Astrocyte (in vitro differentiated cells and primary cell): ENCODE measurements at regions not wholly inside any gene's neighbourhood (a gene's known extent, or its start where the extent isn't known, plus 50 kb on each side); places are given as distances from the start of the nearest gene placed in this dataset.

Source experiments
- DNase-seq: peaks from one replicate; pipeline ENCODE4 v3.0.0-alpha.2; 2010; ENCODE audit warnings: low read depth
- FAIRE-seq: peaks from 2 replicates; lab custom pipeline; 2011; peaks lifted over from hg19 to GRCh38; lab: Jason Lieb, UNC
- H2AFZ ChIP-seq: 2 replicates; pipeline ENCODE4 v1.6.0; 2012; ENCODE audit warnings: low read depth, low read length, inconsistent platforms
- H3K27ac ChIP-seq: 2 replicates; pipeline ENCODE4 v1.5.1; 2011; ENCODE audit warnings: low read depth, low read length, inconsistent platforms
- H3K27me3 ChIP-seq: 2 replicates; pipeline ENCODE4 v1.6.0; 2011; ENCODE audit warnings: low read length, inconsistent platforms; ENCODE audit not compliant: insufficient read depth
- H3K36me3 ChIP-seq: 2 replicates; pipeline ENCODE4 v1.5.1; 2011; ENCODE audit warnings: low read length, inconsistent platforms; ENCODE audit not compliant: insufficient read depth
- H3K4me1 ChIP-seq: 2 replicates; pipeline ENCODE4 v1.5.1; 2011; ENCODE audit warnings: low read length, inconsistent platforms; ENCODE audit not compliant: insufficient read depth
- H3K4me2 ChIP-seq: 2 replicates; pipeline ENCODE4 v1.6.0; 2012; ENCODE audit warnings: low read length, inconsistent platforms
- H3K4me3 ChIP-seq: 2 replicates; pipeline ENCODE4 v1.5.1; 2011; ENCODE audit warnings: low read depth, mild to moderate bottlenecking, low read length, inconsistent platforms; ENCODE audit not compliant: insufficient read depth
- H3K79me2 ChIP-seq: 2 replicates; pipeline ENCODE4 v1.6.0; 2012; ENCODE audit warnings: mild to moderate bottlenecking, low read length, inconsistent platforms; ENCODE audit not compliant: insufficient read depth
- H3K9ac ChIP-seq: 2 replicates; pipeline ENCODE4 v1.6.0; 2012; ENCODE audit warnings: mild to moderate bottlenecking, low read length, inconsistent platforms
- H3K9me3 ChIP-seq: 2 replicates; pipeline ENCODE4 v1.5.1; 2012; ENCODE audit warnings: low read depth, mild to moderate bottlenecking, low read length, inconsistent platforms; ENCODE audit not compliant: insufficient read depth
- H4K20me1 ChIP-seq: 2 replicates; pipeline ENCODE4 v1.6.0; 2012; ENCODE audit warnings: low read length, inconsistent platforms; ENCODE audit not compliant: insufficient read depth
- H3K27ac Mint-ChIP-seq: one replicate; pipeline ENCODE4 v1.8.0; 2021; ENCODE audit warnings: mild to moderate bottlenecking, mixed read lengths; ENCODE audit not compliant: unreplicated experiment
- H3K27me3 Mint-ChIP-seq: one replicate; pipeline ENCODE4 v1.8.0; 2021; ENCODE audit warnings: low read depth, mixed read lengths; ENCODE audit not compliant: unreplicated experiment
- H3K36me3 Mint-ChIP-seq: one replicate; pipeline ENCODE4 v1.8.0; 2021; ENCODE audit warnings: low read depth, mixed read lengths; ENCODE audit not compliant: unreplicated experiment
- H3K4me1 Mint-ChIP-seq: one replicate; pipeline ENCODE4 v1.8.0; 2021; ENCODE audit warnings: low read depth, mixed read lengths; ENCODE audit not compliant: unreplicated experiment
- H3K4me3 Mint-ChIP-seq: one replicate; pipeline ENCODE4 v1.8.0; 2021; ENCODE audit warnings: mild to moderate bottlenecking, moderate library complexity, mixed read lengths; ENCODE audit not compliant: unreplicated experiment
- H3K9me3 Mint-ChIP-seq: one replicate; pipeline ENCODE4 v1.8.0; 2021; ENCODE audit warnings: mild to moderate bottlenecking, mixed read lengths; ENCODE audit not compliant: unreplicated experiment
- EZH2 ChIP-seq: IDR thresholded peaks from 2 replicates; pipeline ENCODE4 v1.6.1; 2012; ENCODE audit warnings: mild to moderate bottlenecking, low read length, inconsistent platforms; ENCODE audit not compliant: insufficient read depth
- TF ChIP-seq, protein P1 (sequence below): IDR thresholded peaks from 2 replicates; pipeline ENCODE4 v1.5.1; 2011; ENCODE audit warnings: low read depth, mild to moderate bottlenecking, inconsistent platforms, low read length, moderate library complexity; ENCODE audit not compliant: insufficient read depth

DNA sequence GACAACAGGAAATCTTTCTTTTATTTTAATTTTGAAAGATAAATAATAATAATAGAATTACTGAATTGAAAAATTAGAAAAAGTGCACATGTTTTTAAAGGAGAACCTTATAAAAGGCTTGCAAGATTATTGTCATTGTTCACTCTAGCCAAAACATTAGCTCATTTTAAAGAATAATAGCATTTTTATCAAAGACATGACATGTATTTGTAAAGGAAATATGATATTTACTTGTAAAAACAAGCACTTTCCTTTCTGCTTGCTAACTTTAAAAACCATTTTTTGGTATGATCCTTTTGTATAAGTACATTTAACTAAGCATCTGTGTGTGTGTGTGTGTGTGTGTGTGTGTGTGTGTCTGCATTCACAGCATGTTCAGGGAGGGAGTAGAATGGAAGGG is 156.3 kb upstream of the C1orf87 start:
- H3K9me3 Mint-ChIP-seq, result peaks cover 3% of the 10 kb centered on the region
- H3K4me1 ChIP-seq, result peaks cover 5% of the 10 kb centered on the region
- H3K27me3 ChIP-seq, result no peaks in the 10 kb centered on the region
- no peak for FAIRE-seq
- H3K36me3 Mint-ChIP-seq, result no peaks in the 10 kb centered on the region
- no peak overlapping the region for H3K27ac Mint-ChIP-seq
- H3K4me1 Mint-ChIP-seq, result peaks cover 5% of the 10 kb centered on the region
- no peaks in the 10 kb centered on the region for H3K9me3 ChIP-seq
- H3K4me2 ChIP-seq, result no peak overlapping the region
- no peak overlapping the region for H3K27ac ChIP-seq
- no peak overlapping the region for H3K4me3 Mint-ChIP-seq
- TF ChIP-seq, protein P1, sequence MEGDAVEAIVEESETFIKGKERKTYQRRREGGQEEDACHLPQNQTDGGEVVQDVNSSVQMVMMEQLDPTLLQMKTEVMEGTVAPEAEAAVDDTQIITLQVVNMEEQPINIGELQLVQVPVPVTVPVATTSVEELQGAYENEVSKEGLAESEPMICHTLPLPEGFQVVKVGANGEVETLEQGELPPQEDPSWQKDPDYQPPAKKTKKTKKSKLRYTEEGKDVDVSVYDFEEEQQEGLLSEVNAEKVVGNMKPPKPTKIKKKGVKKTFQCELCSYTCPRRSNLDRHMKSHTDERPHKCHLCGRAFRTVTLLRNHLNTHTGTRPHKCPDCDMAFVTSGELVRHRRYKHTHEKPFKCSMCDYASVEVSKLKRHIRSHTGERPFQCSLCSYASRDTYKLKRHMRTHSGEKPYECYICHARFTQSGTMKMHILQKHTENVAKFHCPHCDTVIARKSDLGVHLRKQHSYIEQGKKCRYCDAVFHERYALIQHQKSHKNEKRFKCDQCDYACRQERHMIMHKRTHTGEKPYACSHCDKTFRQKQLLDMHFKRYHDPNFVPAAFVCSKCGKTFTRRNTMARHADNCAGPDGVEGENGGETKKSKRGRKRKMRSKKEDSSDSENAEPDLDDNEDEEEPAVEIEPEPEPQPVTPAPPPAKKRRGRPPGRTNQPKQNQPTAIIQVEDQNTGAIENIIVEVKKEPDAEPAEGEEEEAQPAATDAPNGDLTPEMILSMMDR, result no peak
- no peak for TF ChIP-seq EZH2
- no peak overlapping the region for H3K9ac ChIP-seq
- H3K79me2 ChIP-seq, result no peaks in the 10 kb centered on the region
- DNase-seq, result no peak
- no peaks in the 10 kb centered on the region for H3K27me3 Mint-ChIP-seq
- H4K20me1 ChIP-seq, result no peaks in the 10 kb centered on the region
- no peak overlapping the region for H2AFZ ChIP-seq
- H3K36me3 ChIP-seq, result no peaks in the 10 kb centered on the region
- H3K4me3 ChIP-seq, result no peak overlapping the region

DNA sequence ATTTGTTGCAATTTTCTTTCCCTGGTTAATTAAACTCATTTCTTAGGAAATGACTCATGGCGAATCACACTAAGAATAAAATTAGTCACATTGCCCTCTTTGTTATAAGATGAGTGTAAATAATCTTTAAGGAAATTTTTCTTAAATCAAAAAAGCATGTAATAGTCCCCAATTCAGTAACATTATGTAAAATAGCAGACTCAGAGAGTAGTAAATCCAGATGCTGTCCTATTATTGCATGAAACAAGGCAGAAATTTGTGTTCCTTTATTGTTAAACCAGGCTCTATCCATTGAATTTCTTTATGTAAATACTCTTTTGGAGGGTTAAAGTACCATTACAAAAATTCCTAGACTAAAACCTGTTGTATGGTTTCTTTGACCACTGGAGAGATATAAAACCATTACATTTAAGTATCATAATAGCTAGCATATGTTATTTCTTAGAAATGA is 154.5 kb upstream of the C1orf87 start:
- DNase-seq, result peak; percentile 29
- no peak for TF ChIP-seq EZH2
- TF ChIP-seq, protein P1, result no peak

DNA sequence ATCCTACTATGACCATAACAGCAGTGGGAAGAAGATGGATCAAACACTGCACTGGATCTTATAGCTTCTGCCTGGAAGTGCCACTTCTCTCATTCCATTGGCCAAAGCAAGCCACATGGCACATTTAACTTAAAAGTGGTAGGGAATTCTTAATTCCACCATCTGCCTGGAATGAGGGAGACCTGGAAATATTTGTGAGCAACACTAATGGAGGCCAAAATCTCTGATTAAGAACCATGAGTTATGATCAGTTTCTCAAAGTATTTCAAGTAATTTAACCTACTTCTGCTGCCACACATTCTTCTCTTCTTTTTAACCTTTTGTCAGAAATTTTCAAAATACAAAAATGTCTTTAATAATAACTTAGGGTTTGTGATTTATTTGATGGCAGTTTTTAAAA is 154.0 kb upstream of the C1orf87 start:
- no peaks in the 10 kb centered on the region for H3K27me3 Mint-ChIP-seq
- no peak overlapping the region for H3K27ac ChIP-seq
- H3K4me3 ChIP-seq, result no peak overlapping the region
- no peaks in the 10 kb centered on the region for H3K27me3 ChIP-seq
- H3K36me3 Mint-ChIP-seq, result no peaks in the 10 kb centered on the region
- peaks cover 3% of the 10 kb centered on the region for H3K9me3 Mint-ChIP-seq
- FAIRE-seq (no peak), DNase-seq (peak; percentile 51)
- no peak overlapping the region for H3K4me3 Mint-ChIP-seq
- H3K27ac Mint-ChIP-seq, result no peak overlapping the region
- H3K9me3 ChIP-seq, result no peaks in the 10 kb centered on the region
- TF ChIP-seq, protein P1, result no peak
- TF ChIP-seq EZH2, result no peak
- peaks cover 5% of the 10 kb centered on the region for H3K4me1 Mint-ChIP-seq
- peak overlapping the region; percentile 12 for H2AFZ ChIP-seq
- H3K4me1 ChIP-seq, result peaks cover 5% of the 10 kb centered on the region
- H4K20me1 ChIP-seq, result no peaks in the 10 kb centered on the region
- no peaks in the 10 kb centered on the region for H3K36me3 ChIP-seq
- H3K4me2 ChIP-seq, result peak overlapping the region; percentile 2
- H3K9ac ChIP-seq, result no peak overlapping the region
- H3K79me2 ChIP-seq, result no peaks in the 10 kb centered on the region

More for the DNA sequence above, 154.5 kb upstream of the C1orf87 start:
- Mint-ChIP-seq H3K36me3 (no peaks in the 10 kb centered on the region), H3K4me3 (no peak overlapping the region), H3K9me3 (peaks cover 3% of the 10 kb centered on the region), H3K27me3 (no peaks in the 10 kb centered on the region), H3K4me1 (peaks cover 5% of the 10 kb centered on the region), H3K27ac (no peak overlapping the region)
- no peaks in the 10 kb centered on the region for H3K79me2 ChIP-seq
- peak overlapping the region; percentile 15 for H3K27ac ChIP-seq
- H3K4me2 ChIP-seq, result peak overlapping the region; percentile 2
- H3K9ac ChIP-seq, result no peak overlapping the region
- H3K27me3 ChIP-seq, result no peaks in the 10 kb centered on the region
- H3K9me3 ChIP-seq, result no peaks in the 10 kb centered on the region
- H3K4me1 ChIP-seq, result peaks cover 5% of the 10 kb centered on the region
- H4K20me1 ChIP-seq, result no peaks in the 10 kb centered on the region
- no peak overlapping the region for H2AFZ ChIP-seq
- no peak overlapping the region for H3K4me3 ChIP-seq
- H3K36me3 ChIP-seq, result no peaks in the 10 kb centered on the region
- FAIRE-seq, result no peak
